IPS-20b (cell line): ENCODE measurements at regions not wholly inside any gene's neighbourhood (a gene's known extent, or its start where the extent isn't known, plus 50 kb on each side); places are given as distances from the start of the nearest gene placed in this dataset.

Experiments
- H3K27ac ChIP-seq: one replicate; pipeline ENCODE4 v1.5.1; 2013; ENCODE audit warnings: low read length
- H3K27me3 ChIP-seq: 2 replicates; pipeline ENCODE4 v1.6.1; 2013; ENCODE audit warnings: mild to moderate bottlenecking, low read length, inconsistent platforms; ENCODE audit not compliant: insufficient read depth
- H3K36me3 ChIP-seq: 2 replicates; pipeline ENCODE4 v1.6.1; 2013; ENCODE audit warnings: low read depth, mild to moderate bottlenecking, inconsistent platforms, low read length, moderate library complexity; ENCODE audit not compliant: insufficient read depth
- H3K4me1 ChIP-seq: 2 replicates; pipeline ENCODE4 v1.6.1; 2013; ENCODE audit warnings: mild to moderate bottlenecking, control low read depth, inconsistent platforms, low read length, moderate library complexity; ENCODE audit not compliant: insufficient read depth
- H3K4me3 ChIP-seq: 2 replicates; pipeline ENCODE4 v1.5.1; 2013; ENCODE audit warnings: mild to moderate bottlenecking, low read length, inconsistent platforms
- H3K9ac ChIP-seq: 2 replicates; pipeline ENCODE4 v1.6.1; 2013; ENCODE audit warnings: low read depth, mild to moderate bottlenecking, inconsistent platforms, low read length, moderate library complexity
- H3K9me3 ChIP-seq: 2 replicates; pipeline ENCODE4 v1.6.1; 2013; ENCODE audit warnings: mild to moderate bottlenecking, low read depth, low read length, inconsistent platforms; ENCODE audit not compliant: insufficient read depth

GRCh38 chr4:34721835-34722234, 1522.5 kb downstream of the ARAP2 start:
- Histone ChIP-seq H3K9ac (no peak overlapping the region), H3K9me3 (no peaks in the 10 kb centered on the region), H3K27ac (no peak overlapping the region), H3K36me3 (no peaks in the 10 kb centered on the region), H3K4me1 (no peaks in the 10 kb centered on the region; the same call in 1 of the 2 replicates), H3K27me3 (no peaks in the 10 kb centered on the region), H3K4me3 (no peak overlapping the region)

GRCh38 chr4:34723605-34724004, 1520.7 kb downstream of the ARAP2 start:
- no peaks in the 10 kb centered on the region for H3K27me3 ChIP-seq
- no peak overlapping the region for H3K27ac ChIP-seq
- H3K9me3 ChIP-seq: no peaks in the 10 kb centered on the region
- H3K4me1 ChIP-seq: no peaks in the 10 kb centered on the region; the same call in 1 of the 2 replicates
- no peak overlapping the region for H3K4me3 ChIP-seq
- no peaks in the 10 kb centered on the region for H3K36me3 ChIP-seq
- no peak overlapping the region for H3K9ac ChIP-seq

- Histone ChIP-seq H3K9me3 (no peaks in the 10 kb centered on the region), H3K27ac (no peak overlapping the region), H3K4me1 (no peaks in the 10 kb centered on the region; the same call in 1 of the 2 replicates), H3K4me3 (no peak overlapping the region), H3K27me3 (no peaks in the 10 kb centered on the region), H3K9ac (no peak overlapping the region), H3K36me3 (no peaks in the 10 kb centered on the region)
Measured at GRCh38 chr4:34724491-34724890, 1519.8 kb downstream of the ARAP2 start.

GRCh38 chr4:34731070-34731469, 1513.2 kb downstream of the ARAP2 start:
- H3K27ac ChIP-seq: no peak overlapping the region
- H3K36me3 ChIP-seq: no peaks in the 10 kb centered on the region
- H3K27me3 ChIP-seq: no peaks in the 10 kb centered on the region
- H3K9ac ChIP-seq: no peak overlapping the region
- no peaks in the 10 kb centered on the region for H3K9me3 ChIP-seq
- no peak overlapping the region for H3K4me3 ChIP-seq
- H3K4me1 ChIP-seq: no peaks in the 10 kb centered on the region

GRCh38 chr4:34732176-34732950, 1512.0 kb downstream of the ARAP2 start:
- no peaks in the 10 kb centered on the region for H3K36me3 ChIP-seq
- H3K4me3 ChIP-seq: no peak overlapping the region
- H3K9me3 ChIP-seq: no peaks in the 10 kb centered on the region
- no peaks in the 10 kb centered on the region for H3K27me3 ChIP-seq
- H3K4me1 ChIP-seq: no peaks in the 10 kb centered on the region
- no peak overlapping the region for H3K27ac ChIP-seq
- H3K9ac ChIP-seq: no peak overlapping the region

- Histone ChIP-seq H3K27ac (no peak overlapping the region), H3K9me3 (no peaks in the 10 kb centered on the region), H3K36me3 (no peaks in the 10 kb centered on the region), H3K27me3 (no peaks in the 10 kb centered on the region), H3K4me1 (no peaks in the 10 kb centered on the region), H3K4me3 (no peak overlapping the region), H3K9ac (no peak overlapping the region)
Measured at GRCh38 chr4:34733185-34733941, 1511.0 kb downstream of the ARAP2 start.

- Histone ChIP-seq H3K9ac (no peak overlapping the region), H3K4me1 (no peaks in the 10 kb centered on the region), H3K36me3 (no peaks in the 10 kb centered on the region), H3K4me3 (no peak overlapping the region), H3K27ac (no peak overlapping the region), H3K9me3 (no peaks in the 10 kb centered on the region), H3K27me3 (no peaks in the 10 kb centered on the region)
Measured at GRCh38 chr4:34766935-34767334, 1477.4 kb downstream of the ARAP2 start.

- Histone ChIP-seq H3K27ac (no peak overlapping the region), H3K36me3 (no peaks in the 10 kb centered on the region), H3K4me1 (no peaks in the 10 kb centered on the region), H3K4me3 (no peak overlapping the region), H3K27me3 (no peaks in the 10 kb centered on the region), H3K9me3 (no peaks in the 10 kb centered on the region), H3K9ac (no peak overlapping the region)
Measured at GRCh38 chr4:34767407-34767806, 1476.9 kb downstream of the ARAP2 start.

- Histone ChIP-seq H3K27ac (no peak overlapping the region), H3K4me3 (no peak overlapping the region), H3K4me1 (no peaks in the 10 kb centered on the region), H3K36me3 (no peaks in the 10 kb centered on the region), H3K27me3 (no peaks in the 10 kb centered on the region), H3K9me3 (no peaks in the 10 kb centered on the region), H3K9ac (no peak overlapping the region)
Measured at GRCh38 chr4:34771632-34772031, 1472.7 kb downstream of the ARAP2 start.

- Histone ChIP-seq H3K27me3 (no peaks in the 10 kb centered on the region), H3K27ac (no peak overlapping the region), H3K36me3 (no peaks in the 10 kb centered on the region), H3K4me3 (no peak overlapping the region), H3K9me3 (no peaks in the 10 kb centered on the region; the same call in 1 of the 2 replicates), H3K4me1 (no peaks in the 10 kb centered on the region), H3K9ac (no peak overlapping the region)
Measured at GRCh38 chr4:34790131-34790530, 1454.2 kb downstream of the ARAP2 start.

GRCh38 chr4:34791209-34791608, 1453.1 kb downstream of the ARAP2 start:
- no peaks in the 10 kb centered on the region for H3K4me1 ChIP-seq
- H3K4me3 ChIP-seq: no peak overlapping the region
- H3K9ac ChIP-seq: no peak overlapping the region
- H3K27me3 ChIP-seq: no peaks in the 10 kb centered on the region
- no peaks in the 10 kb centered on the region for H3K36me3 ChIP-seq
- H3K9me3 ChIP-seq: no peaks in the 10 kb centered on the region; the same call in 1 of the 2 replicates
- no peak overlapping the region for H3K27ac ChIP-seq

GRCh38 chr4:34800953-34801352, 1443.4 kb downstream of the ARAP2 start:
- no peaks in the 10 kb centered on the region for H3K27me3 ChIP-seq
- H3K4me3 ChIP-seq: no peak overlapping the region
- no peaks in the 10 kb centered on the region for H3K4me1 ChIP-seq
- no peak overlapping the region for H3K9ac ChIP-seq
- H3K36me3 ChIP-seq: no peaks in the 10 kb centered on the region
- H3K27ac ChIP-seq: no peak overlapping the region
- H3K9me3 ChIP-seq: peaks cover 11% of the 10 kb centered on the region
